Activated T-helper 2 cell treated with anti-CD3 and anti-CD28 coated beads, Interferon-gamma antibody, Interleukin-2, Interleukin-4, amounts not matched to agents 10 μg/mL and 5 μg/mL and 100 μg/mL, durations not matched to agents 14 hours and 24 hours and 36 hours (primary cell): ENCODE measurements at regions not wholly inside any gene's neighbourhood (a gene's known extent, or its start where the extent isn't known, plus 50 kb on each side); places are given as distances from the start of the nearest gene placed in this dataset.

Experiments
- DNase-seq: peaks from one replicate; pipeline ENCODE4 v3.0.0; 2021; ENCODE audit warnings: low spot score
- H3K27ac Mint-ChIP-seq: one replicate; pipeline ENCODE4 v1.8.0; 2021; ENCODE audit warnings: mixed read lengths
- H3K27me3 Mint-ChIP-seq: one replicate; pipeline ENCODE4 v1.8.0; 2021; ENCODE audit warnings: low read depth, mixed read lengths
- H3K36me3 Mint-ChIP-seq: one replicate; pipeline ENCODE4 v1.8.0; 2021; ENCODE audit warnings: low read depth, mixed read lengths
- H3K4me1 Mint-ChIP-seq: one replicate; pipeline ENCODE4 v1.8.0; 2021; ENCODE audit warnings: low read depth, mixed read lengths
- H3K4me3 Mint-ChIP-seq: one replicate; pipeline ENCODE4 v1.8.0; 2021; ENCODE audit warnings: low read depth, mild to moderate bottlenecking, moderate library complexity, mixed read lengths
- H3K9me3 Mint-ChIP-seq: one replicate; pipeline ENCODE4 v1.8.0; 2021; ENCODE audit warnings: mixed read lengths
- intact Hi-C: fragments of 100-400 bp; cut with micrococcal nuclease; formaldehyde crosslinking; loops from one replicate; pipeline ENCODE4 v1.15.1; 2023

DNA sequence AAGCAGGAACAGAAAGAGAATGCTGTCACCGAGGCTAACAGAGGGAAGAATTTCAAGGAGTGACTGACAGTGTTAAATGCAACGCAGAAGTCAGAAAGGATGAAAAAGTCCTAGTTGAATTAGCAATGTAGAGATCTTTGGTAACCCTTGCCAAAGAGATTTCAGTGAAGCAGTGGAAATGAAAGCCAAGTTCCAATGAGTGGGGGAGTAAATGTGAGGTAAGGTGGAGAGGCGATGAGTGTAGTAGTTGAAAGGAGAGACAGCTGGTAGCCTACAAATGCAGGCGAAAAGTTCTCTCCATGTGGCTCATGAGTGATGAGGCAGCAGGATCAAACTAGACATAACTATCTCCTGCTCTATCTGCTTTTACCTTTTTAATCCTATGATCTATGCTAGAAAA is 74.6 kb upstream of the IPO9 start:
- Mint-ChIP-seq H3K4me3 (no peak overlapping the region), H3K9me3 (no peaks in the 10 kb centered on the region), H3K27ac (no peak overlapping the region), H3K27me3 (peaks cover 23% of the 10 kb centered on the region), H3K36me3 (no peaks in the 10 kb centered on the region), H3K4me1 (peaks cover 7% of the 10 kb centered on the region)
- intact Hi-C loops, result no loop called here
- no peak for DNase-seq

DNA sequence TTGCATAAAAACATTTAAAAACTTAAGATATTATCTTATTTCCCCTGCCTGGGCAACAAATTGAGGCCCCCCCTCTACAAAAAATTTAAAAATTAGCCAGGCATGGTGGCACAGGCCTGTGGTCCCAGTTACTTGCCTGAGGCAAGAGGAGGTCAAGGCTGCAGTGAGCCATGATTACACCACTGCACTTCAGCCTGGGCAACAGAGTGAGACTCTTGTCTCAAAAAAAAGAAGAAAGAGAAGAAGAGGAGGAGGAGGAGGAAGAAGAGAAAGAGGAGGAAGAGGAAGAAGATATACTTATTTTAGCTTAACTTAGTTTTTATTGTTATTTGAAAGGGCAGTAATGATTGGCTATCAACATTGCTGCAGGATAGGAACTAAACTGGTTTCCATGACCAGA is 73.8 kb upstream of the IPO9 start:
- H3K27me3 Mint-ChIP-seq, result peaks cover 23% of the 10 kb centered on the region
- DNase-seq, result no peak
- no peaks in the 10 kb centered on the region for H3K36me3 Mint-ChIP-seq
- H3K4me3 Mint-ChIP-seq, result no peak overlapping the region
- no peaks in the 10 kb centered on the region for H3K9me3 Mint-ChIP-seq
- H3K4me1 Mint-ChIP-seq, result peaks cover 7% of the 10 kb centered on the region
- H3K27ac Mint-ChIP-seq, result no peak overlapping the region
- intact Hi-C loops, result no loop called here

DNA sequence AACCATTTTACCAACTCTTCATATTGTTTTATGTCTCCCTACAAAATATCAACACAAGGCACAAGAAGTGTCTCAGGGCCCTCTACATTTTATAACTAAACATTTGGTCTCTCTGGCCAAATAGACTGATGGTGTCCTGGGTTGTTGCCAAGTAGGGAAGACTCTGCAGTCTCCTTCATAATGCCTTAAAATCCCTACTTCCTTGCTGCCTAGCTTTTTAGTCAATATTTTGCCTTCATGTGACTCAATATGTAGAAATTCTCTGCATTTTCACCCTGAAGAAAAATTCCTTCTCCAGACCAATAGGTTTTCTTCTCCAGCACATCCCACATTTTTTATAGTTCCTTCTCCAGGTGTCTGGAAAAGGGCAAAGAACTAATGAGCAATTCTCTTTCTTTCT is 72.6 kb upstream of the IPO9 start:
- no peak overlapping the region for H3K4me3 Mint-ChIP-seq
- intact Hi-C loops, result no loop called here
- H3K4me1 Mint-ChIP-seq, result no peaks in the 10 kb centered on the region

DNA sequence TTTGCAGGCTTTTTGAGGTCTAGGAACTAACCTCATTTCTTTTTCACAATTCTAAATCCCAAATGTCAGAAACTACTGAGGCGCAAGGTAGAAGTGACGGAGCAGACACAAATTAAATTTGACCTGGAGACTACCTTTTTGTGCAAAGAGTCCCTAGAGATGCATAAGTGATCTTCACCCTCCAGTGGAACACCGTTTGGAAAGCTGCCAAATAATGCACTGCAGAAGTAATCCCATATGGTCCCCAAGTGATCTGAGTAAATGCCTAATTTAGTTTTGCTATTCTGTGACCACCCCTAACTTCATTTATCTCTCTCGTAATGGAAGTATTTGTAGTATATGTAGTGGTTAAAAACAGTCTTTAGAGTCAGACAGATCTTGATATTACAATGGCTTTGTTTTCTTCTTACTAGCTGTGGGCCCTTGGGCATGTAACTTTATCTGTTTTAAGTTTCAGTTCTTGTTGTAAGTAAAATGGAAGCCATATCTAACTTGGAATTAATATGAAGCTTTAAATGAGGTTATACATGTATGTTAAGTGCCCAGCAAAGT is 70.4 kb upstream of the IPO9 start:
- Mint-ChIP-seq H3K27me3 (peaks cover 24% of the 10 kb centered on the region), H3K36me3 (no peaks in the 10 kb centered on the region)
- intact Hi-C loops, result no loop called here

More for the DNA sequence above, 72.6 kb upstream of the IPO9 start:
- H3K27ac Mint-ChIP-seq, result no peak overlapping the region
- H3K36me3 Mint-ChIP-seq, result no peaks in the 10 kb centered on the region
- peaks cover 23% of the 10 kb centered on the region for H3K27me3 Mint-ChIP-seq
- H3K9me3 Mint-ChIP-seq, result no peaks in the 10 kb centered on the region
- DNase-seq, result no peak

DNA sequence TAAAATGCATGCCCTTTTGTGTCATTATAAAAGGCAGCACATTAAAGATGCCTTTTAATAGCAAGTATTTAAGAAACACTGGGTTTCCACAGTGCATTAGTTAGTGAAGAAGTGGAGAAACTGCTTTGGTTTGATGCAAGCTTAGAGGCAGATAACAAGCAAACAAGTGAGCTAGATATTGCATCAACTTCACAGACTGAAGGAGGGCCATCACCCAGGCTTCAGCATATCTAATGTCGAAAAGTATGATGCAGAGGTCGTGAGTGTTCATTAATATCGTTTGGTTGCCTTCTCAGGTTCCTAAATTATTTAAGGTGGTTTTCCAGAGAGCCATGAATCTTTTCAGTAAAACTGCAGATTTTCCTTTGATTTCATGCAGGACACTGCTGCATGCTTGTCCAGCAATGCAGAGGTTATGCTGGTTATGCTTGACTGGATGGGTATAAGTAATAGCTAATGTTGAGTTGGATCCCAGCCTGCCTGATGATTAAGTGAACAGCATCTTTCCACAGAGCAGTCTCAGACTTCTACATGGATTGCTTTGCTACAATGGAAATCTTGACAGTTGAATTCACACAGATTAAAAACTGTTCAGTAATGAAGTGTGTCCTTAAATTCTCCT is 69.7 kb upstream of the IPO9 start:
- no peak for DNase-seq
- intact Hi-C loops, result no loop called here
- Mint-ChIP-seq H3K36me3 (no peaks in the 10 kb centered on the region), H3K27ac (no peak overlapping the region), H3K4me1 (no peaks in the 10 kb centered on the region), H3K9me3 (no peaks in the 10 kb centered on the region), H3K4me3 (no peak overlapping the region), H3K27me3 (peaks cover 22% of the 10 kb centered on the region)

More for the DNA sequence above, 70.4 kb upstream of the IPO9 start:
- no peak for DNase-seq
- no peaks in the 10 kb centered on the region for H3K4me1 Mint-ChIP-seq
- no peak overlapping the region for H3K27ac Mint-ChIP-seq
- no peaks in the 10 kb centered on the region for H3K9me3 Mint-ChIP-seq
- no peak overlapping the region for H3K4me3 Mint-ChIP-seq

DNA sequence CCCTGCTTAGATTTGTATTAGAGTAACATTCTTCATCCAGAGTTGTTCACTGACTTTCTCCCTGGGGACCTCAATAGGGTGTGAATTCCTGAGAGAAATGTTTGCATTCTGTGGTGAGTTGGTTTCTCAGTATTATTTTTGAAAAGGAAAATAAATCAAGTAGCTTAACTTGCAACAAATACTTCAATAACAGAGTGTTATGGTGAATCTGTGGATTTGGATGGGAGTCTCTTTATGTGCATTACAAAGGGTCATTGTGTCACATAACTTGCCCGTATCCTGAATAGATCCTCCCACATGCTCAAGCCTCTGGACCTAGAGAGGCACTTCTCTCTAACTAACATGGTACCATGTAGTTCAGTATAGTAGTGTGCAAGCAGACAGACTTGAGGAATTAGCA is 68.4 kb upstream of the IPO9 start:
- no peaks in the 10 kb centered on the region for H3K4me1 Mint-ChIP-seq
- no peaks in the 10 kb centered on the region for H3K9me3 Mint-ChIP-seq
- intact Hi-C loops, result no loop called here

DNA sequence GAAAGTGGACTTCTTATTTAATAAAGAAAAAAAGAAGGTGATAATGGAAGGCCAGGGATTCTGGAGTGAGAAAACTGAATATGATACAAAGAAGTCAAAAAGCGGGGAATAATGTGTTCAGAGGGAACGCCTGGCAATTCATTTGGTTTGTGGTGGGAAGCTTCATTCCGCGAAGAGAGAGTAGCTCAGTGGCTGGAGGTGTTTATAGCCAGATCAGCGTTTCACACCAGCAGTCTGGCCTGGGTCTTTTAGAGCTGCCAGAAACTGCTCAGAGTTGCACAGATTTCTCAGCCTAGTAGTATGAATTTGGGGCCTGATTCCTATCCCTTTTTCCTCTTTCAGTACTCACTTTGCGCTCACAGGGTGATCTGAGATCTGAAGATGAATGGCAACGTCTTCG is 67.8 kb upstream of the IPO9 start:
- no peak for DNase-seq
- H3K27ac Mint-ChIP-seq, result no peak overlapping the region
- intact Hi-C loops, result no loop called here
- peaks cover 22% of the 10 kb centered on the region for H3K27me3 Mint-ChIP-seq
- no peak overlapping the region for H3K4me3 Mint-ChIP-seq
- H3K36me3 Mint-ChIP-seq, result no peaks in the 10 kb centered on the region
- H3K4me1 Mint-ChIP-seq, result no peaks in the 10 kb centered on the region
- no peaks in the 10 kb centered on the region for H3K9me3 Mint-ChIP-seq

More for the DNA sequence above, 68.4 kb upstream of the IPO9 start:
- Mint-ChIP-seq H3K4me3 (no peak overlapping the region), H3K27me3 (peaks cover 21% of the 10 kb centered on the region), H3K36me3 (no peaks in the 10 kb centered on the region), H3K27ac (no peak overlapping the region)
- no peak for DNase-seq

DNA sequence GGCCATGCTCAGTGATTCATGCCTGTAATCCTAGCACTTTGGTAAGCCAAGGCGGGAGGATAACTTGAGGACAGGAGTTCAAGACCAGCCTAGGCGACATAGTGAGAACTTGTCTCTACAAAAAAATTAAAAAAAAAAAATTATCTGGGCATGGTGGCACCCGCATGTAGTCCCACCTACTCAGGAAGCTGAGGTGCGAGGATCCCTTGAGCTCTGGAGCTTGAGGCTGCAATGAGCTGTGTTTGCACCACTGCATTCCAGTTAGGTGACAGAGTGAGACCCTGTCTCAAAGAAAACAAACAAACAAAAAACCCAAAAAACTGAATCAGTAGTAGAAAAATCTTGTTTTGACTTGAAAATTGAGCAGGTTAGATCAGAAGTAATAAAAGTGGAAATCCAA is 67.1 kb upstream of the IPO9 start:
- Mint-ChIP-seq H3K9me3 (no peaks in the 10 kb centered on the region), H3K27me3 (peaks cover 16% of the 10 kb centered on the region), H3K4me1 (no peaks in the 10 kb centered on the region), H3K36me3 (no peaks in the 10 kb centered on the region), H3K4me3 (no peak overlapping the region), H3K27ac (no peak overlapping the region)
- intact Hi-C loops, result no loop called here
- no peak for DNase-seq

DNA sequence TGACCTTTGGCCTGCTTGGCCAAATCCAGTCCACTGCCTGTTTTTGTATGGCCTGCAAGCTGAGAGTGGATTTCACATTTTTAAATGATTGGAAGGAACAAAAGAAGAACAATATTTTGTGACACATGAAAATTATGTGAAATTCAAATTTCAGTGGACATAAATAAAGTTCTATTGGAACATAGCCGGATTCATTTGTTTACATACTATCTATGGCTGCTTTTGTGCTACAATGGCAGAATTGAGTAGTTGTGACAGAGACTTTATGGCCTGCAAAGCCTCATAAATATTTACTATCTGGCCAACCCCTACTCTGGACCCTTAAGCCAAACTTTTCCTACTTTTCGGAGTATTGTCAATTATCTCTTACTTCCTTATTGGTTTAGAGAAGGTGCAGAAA is 66.6 kb upstream of the IPO9 start:
- intact Hi-C loops, result no loop called here
- Mint-ChIP-seq H3K4me3 (no peak overlapping the region), H3K36me3 (no peaks in the 10 kb centered on the region), H3K27me3 (peaks cover 12% of the 10 kb centered on the region), H3K27ac (no peak overlapping the region), H3K9me3 (no peaks in the 10 kb centered on the region), H3K4me1 (no peaks in the 10 kb centered on the region)
- no peak for DNase-seq

DNA sequence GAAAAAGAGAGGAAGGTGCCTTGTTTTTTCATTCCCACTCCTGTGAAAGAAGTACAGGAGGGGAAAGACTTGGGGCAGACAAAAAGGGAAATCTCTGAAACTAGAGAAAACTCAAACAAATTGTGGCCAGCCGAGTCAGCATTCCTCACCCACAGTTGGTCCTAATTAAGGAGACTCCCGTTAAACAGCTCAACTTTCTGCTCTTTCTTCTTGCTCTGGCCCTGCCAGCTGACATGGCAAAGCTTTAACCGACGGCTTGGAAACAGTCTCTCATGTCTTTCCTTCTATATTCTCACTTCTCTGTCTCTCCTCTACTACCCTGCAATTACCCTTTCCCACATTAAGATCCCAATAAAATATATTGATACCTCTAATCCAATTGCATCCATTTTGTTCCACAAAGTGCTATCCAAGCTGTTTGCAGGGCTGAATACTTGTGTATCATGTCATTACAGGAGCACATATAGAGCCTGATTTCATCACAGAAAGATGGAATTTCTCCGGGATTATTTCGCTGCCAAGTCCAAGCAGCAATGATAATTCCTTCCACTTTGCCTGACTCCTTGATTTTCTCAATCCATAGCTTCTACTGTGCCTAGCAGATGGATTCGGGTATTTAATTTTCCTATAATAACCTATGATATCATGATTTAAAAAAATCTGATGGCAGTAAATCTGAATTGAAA is 65.4 kb upstream of the IPO9 start:
- Mint-ChIP-seq H3K27ac (no peak overlapping the region), H3K27me3 (peaks cover 7% of the 10 kb centered on the region), H3K9me3 (no peaks in the 10 kb centered on the region), H3K4me3 (no peak overlapping the region), H3K36me3 (no peaks in the 10 kb centered on the region), H3K4me1 (no peaks in the 10 kb centered on the region)
- DNase-seq, result no peak
- intact Hi-C loops, result no loop called here

DNA sequence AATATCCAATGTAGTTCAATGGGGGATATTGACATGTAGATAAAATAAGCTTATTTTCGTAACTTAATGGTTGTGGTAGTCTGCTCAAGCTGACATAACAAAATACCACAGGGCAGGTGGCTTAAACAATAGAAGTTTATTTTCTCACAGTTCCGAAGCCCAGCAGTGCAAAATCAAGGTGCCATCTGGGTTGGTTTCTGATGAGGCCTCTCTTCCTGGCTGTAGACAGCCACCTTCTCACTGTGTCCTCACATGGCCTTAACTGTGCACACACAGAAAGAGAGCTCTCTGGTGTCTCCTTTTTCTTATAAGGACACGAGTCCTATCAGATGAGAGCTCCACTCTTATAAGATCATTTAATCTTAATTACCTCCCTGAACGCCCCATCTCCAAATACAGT is 64.8 kb upstream of the IPO9 start:
- Mint-ChIP-seq H3K27me3 (peaks cover 7% of the 10 kb centered on the region), H3K9me3 (no peaks in the 10 kb centered on the region), H3K27ac (no peak overlapping the region), H3K4me1 (no peaks in the 10 kb centered on the region), H3K36me3 (no peaks in the 10 kb centered on the region), H3K4me3 (no peak overlapping the region)
- DNase-seq, result no peak
- intact Hi-C loops, result no loop called here

DNA sequence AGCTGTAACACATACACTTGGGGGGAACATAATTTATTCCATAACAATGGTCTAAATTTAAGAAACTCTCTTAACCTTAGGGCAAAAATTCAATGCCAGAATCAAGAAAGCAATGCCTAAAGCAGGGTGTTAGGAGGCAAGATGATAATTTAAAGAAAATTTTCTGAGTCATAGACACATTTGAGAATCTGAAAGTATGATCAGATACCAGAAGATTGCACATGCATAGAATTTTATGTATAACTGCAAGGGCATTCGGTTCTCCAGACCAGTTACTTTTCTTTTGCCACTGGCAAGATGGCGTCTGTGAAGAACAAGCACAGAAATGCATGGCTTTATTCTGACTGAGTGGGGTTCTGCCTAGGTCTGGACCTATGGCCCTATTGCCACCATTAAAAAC is 64.4 kb upstream of the IPO9 start:
- DNase-seq, result no peak
- Mint-ChIP-seq H3K27ac (no peak overlapping the region), H3K27me3 (peaks cover 10% of the 10 kb centered on the region), H3K9me3 (no peaks in the 10 kb centered on the region), H3K4me1 (no peaks in the 10 kb centered on the region), H3K4me3 (no peak overlapping the region), H3K36me3 (no peaks in the 10 kb centered on the region)
- intact Hi-C loops, result no loop called here

DNA sequence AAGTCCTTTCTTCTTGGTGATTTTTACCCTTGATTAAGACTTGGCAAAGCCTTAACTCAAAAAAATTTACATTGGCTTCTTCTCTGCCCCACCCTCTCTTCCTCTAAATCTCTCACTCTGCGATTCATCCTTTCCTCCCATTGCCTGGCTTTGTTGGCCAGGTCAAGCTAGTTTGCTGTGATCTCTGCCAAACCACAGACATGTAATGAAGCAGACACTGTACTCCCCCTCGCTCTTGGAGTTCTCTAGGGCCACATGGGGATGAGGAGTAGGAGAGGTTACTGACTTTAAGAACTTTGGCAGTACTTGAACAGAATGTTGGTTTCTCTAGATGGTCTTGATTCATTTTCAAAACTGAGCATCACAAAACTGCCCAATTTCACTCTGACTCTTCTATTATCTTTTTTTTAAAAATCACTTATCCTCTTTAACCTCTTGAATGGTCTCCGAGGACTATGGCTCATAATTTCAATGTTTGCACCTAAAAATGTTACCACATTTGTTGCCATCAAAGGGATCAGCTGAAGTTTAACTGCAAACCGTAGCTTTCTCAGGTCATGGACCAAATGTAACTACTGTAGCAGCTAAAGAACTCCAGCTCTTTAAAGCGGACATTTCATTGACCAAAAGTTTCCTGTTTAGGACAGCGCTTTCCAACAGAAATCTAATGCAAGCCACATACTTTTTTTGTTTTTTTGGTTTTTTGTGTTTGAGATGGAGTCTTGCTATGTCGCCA is 62.7 kb upstream of the IPO9 start:
- Mint-ChIP-seq H3K27ac (no peak overlapping the region), H3K27me3 (peaks cover 10% of the 10 kb centered on the region), H3K4me1 (no peaks in the 10 kb centered on the region), H3K9me3 (no peaks in the 10 kb centered on the region), H3K4me3 (no peak overlapping the region), H3K36me3 (no peaks in the 10 kb centered on the region)
- intact Hi-C loops, result no loop called here
- no peak for DNase-seq
